H1 (cell line): ENCODE measurements at regions not wholly inside any gene's neighbourhood (a gene's known extent, or its start where the extent isn't known, plus 50 kb on each side); places are given as distances from the start of the nearest gene placed in this dataset.

Experiments
- CTCF ChIA-PET: fragments of 300-600 bp; sonication (Branson Sonifier 250); formaldehyde crosslinking; loops from one replicate; lab custom pipeline; 2021; ENCODE audit not compliant: partially characterized antibody; lab: Charles Lee
- POLR2A ChIA-PET: fragments of 300-600 bp; sonication (Branson Sonifier 250); formaldehyde crosslinking; loops from one replicate; lab custom pipeline; 2021; ENCODE audit warnings: inconsistent platforms; ENCODE audit not compliant: partially characterized antibody; lab: Charles Lee
- DNase-seq, 2 experiments: peaks; one replicate each; pipeline versions ENCODE4 v3.0.0 to v3.0.0-alpha.2; 2010 to 2022; ENCODE audit warnings: low spot score in 2 of 2, low read depth in 1 of 2, mixed read lengths in 1 of 2
- FAIRE-seq: peaks from 2 replicates; lab custom pipeline; 2011; peaks lifted over from hg19 to GRCh38; lab: Jason Lieb, UNC
- H2AFZ ChIP-seq: 2 replicates; pipeline ENCODE4 v1.8.1; 2012; ENCODE audit warnings: low read length, inconsistent platforms
- H2AK5ac ChIP-seq: 2 replicates; pipeline ENCODE4 v1.6.1; 2013; ENCODE audit warnings: low read depth, low read length
- H2BK120ac ChIP-seq: replicated peaks from 2 replicates; pipeline ENCODE3; 2013; ENCODE audit warnings: low read depth, low read length, inconsistent platforms
- H2BK12ac ChIP-seq: 2 replicates; pipeline ENCODE4 v1.6.1; 2013; ENCODE audit warnings: low read depth, low read length
- H2BK15ac ChIP-seq: 2 replicates; pipeline ENCODE4 v1.6.1; 2013; ENCODE audit warnings: low read length
- H2BK20ac ChIP-seq: 2 replicates; pipeline ENCODE4 v1.6.1; 2013; ENCODE audit warnings: low read length
- H2BK5ac ChIP-seq: 2 replicates; pipeline ENCODE4 v1.6.1; 2013; ENCODE audit warnings: low read depth, low read length
- H3K14ac ChIP-seq: 2 replicates; pipeline ENCODE4 v1.6.1; 2013; ENCODE audit warnings: inconsistent platforms; ENCODE audit not compliant: insufficient read length
- H3K18ac ChIP-seq: 2 replicates; pipeline ENCODE4 v1.6.1; 2013; ENCODE audit warnings: low read length; ENCODE audit errors: extremely low read depth
- H3K23ac ChIP-seq: 2 replicates; pipeline ENCODE4 v1.6.1; 2013; ENCODE audit warnings: inconsistent platforms; ENCODE audit not compliant: insufficient read length
- H3K23me2 ChIP-seq: 2 replicates; pipeline ENCODE4 v1.6.1; 2013; ENCODE audit warnings: low read depth, low read length
- H3K27ac ChIP-seq: 2 replicates; pipeline ENCODE4 v1.6.1; 2011; ENCODE audit warnings: low read depth, low read length, inconsistent platforms
- H3K27me3 ChIP-seq, 4 experiments: replicated peaks in 1 of 4; 1 replicate in 1 of 4; 2 replicates in 3 of 4; pipeline versions ENCODE4 v1.6.1 to v1.8.1; 2011 to 2013; ENCODE audit warnings: low read length in 3 of 4, mild to moderate bottlenecking in 3 of 4, inconsistent platforms in 2 of 4, mixed read lengths in 2 of 4, moderate library complexity in 1 of 4; ENCODE audit not compliant: control insufficient read depth in 3 of 4, insufficient read depth in 3 of 4; ENCODE audit errors: extremely low read depth in 1 of 4
- H3K36me3 ChIP-seq, 4 experiments: 2 replicates each; pipeline versions ENCODE4 v1.6.1 to v1.8.1; 2011 to 2013; ENCODE audit warnings: mild to moderate bottlenecking in 4 of 4, low read length in 3 of 4, moderate library complexity in 2 of 4, control low read depth in 1 of 4, inconsistent platforms in 1 of 4; ENCODE audit not compliant: insufficient read depth in 4 of 4, control insufficient read depth in 2 of 4
- H3K4ac ChIP-seq: replicated peaks from 2 replicates; pipeline ENCODE3; 2013; ENCODE audit warnings: low read length, low read depth, mixed read lengths, inconsistent platforms; ENCODE audit not compliant: insufficient read length
- H3K4me1 ChIP-seq, 4 experiments: replicated peaks in 1 of 4; 1 replicate in 1 of 4; 2 replicates in 3 of 4; pipeline versions ENCODE4 v1.6.1 to v1.8.1; 2011 to 2013; ENCODE audit warnings: low read length in 3 of 4, inconsistent platforms in 2 of 4, mixed read lengths in 1 of 4; ENCODE audit not compliant: insufficient read depth in 4 of 4, control insufficient read depth in 3 of 4
- H3K4me2 ChIP-seq, 2 experiments: 2 replicates each; pipeline versions ENCODE4 v1.6.1 to v1.8.1; 2011 to 2013; ENCODE audit warnings: low read depth in 2 of 2, low read length in 2 of 2, control low read depth in 1 of 2, inconsistent platforms in 1 of 2, mild to moderate bottlenecking in 1 of 2; ENCODE audit not compliant: insufficient read depth in 1 of 2
- H3K4me3 ChIP-seq, 4 experiments: fragments of 200-600, 300-600 bp in 1 of 4; sonication (generic), shearing (Covaris generic), sonication (Bioruptor Twin) in 1 of 4; 2 replicates each; pipeline versions ENCODE4 v1.5.1 to v1.8.1; 2011 to 2016; ENCODE audit warnings: low read length in 4 of 4, low read depth in 3 of 4, control low read depth in 2 of 4, inconsistent platforms in 2 of 4, mild to moderate bottlenecking in 2 of 4, mixed read lengths in 1 of 4, moderate library complexity in 1 of 4; ENCODE audit not compliant: insufficient read depth in 2 of 4; ENCODE audit errors: extremely low read depth in 1 of 4
- H3K56ac ChIP-seq: replicated peaks from 2 replicates; pipeline ENCODE3; 2013; ENCODE audit warnings: low read depth, mild to moderate bottlenecking, mixed read lengths, low read length, inconsistent platforms; ENCODE audit not compliant: insufficient read length
- H3K79me1 ChIP-seq: 2 replicates; pipeline ENCODE4 v1.6.1; 2013; ENCODE audit warnings: low read depth, low read length, control low read depth
- H3K79me2 ChIP-seq, 2 experiments: 2 replicates each; pipeline versions ENCODE4 v1.6.1 to v1.8.1; 2012 to 2013; ENCODE audit warnings: low read length in 2 of 2, mild to moderate bottlenecking in 2 of 2, inconsistent platforms in 1 of 2; ENCODE audit not compliant: insufficient read depth in 2 of 2, control insufficient read depth in 1 of 2
- H3K9ac ChIP-seq, 4 experiments: replicated peaks in 1 of 4; 1 replicate in 1 of 4; 2 replicates in 3 of 4; pipeline versions ENCODE4 v1.6.1 to v1.8.1; 2011 to 2013; ENCODE audit warnings: low read depth in 3 of 4, low read length in 3 of 4, control low read depth in 2 of 4, mild to moderate bottlenecking in 2 of 4, moderate library complexity in 2 of 4, inconsistent platforms in 1 of 4; ENCODE audit errors: extremely low read depth in 1 of 4
- H3K9me3 ChIP-seq, 2 experiments: 2 replicates each; pipeline versions ENCODE4 v1.6.1 to v1.8.1; 2012 to 2013; ENCODE audit warnings: mild to moderate bottlenecking in 2 of 2, moderate library complexity in 2 of 2, control low read depth in 1 of 2, inconsistent platforms in 1 of 2, low read depth in 1 of 2, low read length in 1 of 2, mixed read lengths in 1 of 2; ENCODE audit not compliant: insufficient read depth in 2 of 2
- H4K20me1 ChIP-seq, 2 experiments: replicated peaks in 1 of 2; 2 replicates each; pipeline versions ENCODE3 to v1.8.1; 2011 to 2013; ENCODE audit warnings: inconsistent platforms in 2 of 2, low read length in 2 of 2, mild to moderate bottlenecking in 1 of 2; ENCODE audit not compliant: insufficient read depth in 2 of 2, control insufficient read depth in 1 of 2
- H4K5ac ChIP-seq: 2 replicates; pipeline ENCODE4 v1.6.1; 2013; ENCODE audit warnings: low read length, low read depth, mixed read lengths, inconsistent platforms; ENCODE audit not compliant: insufficient read length
- H4K8ac ChIP-seq: 2 replicates; pipeline ENCODE4 v1.8.0; 2013; ENCODE audit warnings: mild to moderate bottlenecking, moderate library complexity, low read length, inconsistent platforms; ENCODE audit not compliant: insufficient read depth; ENCODE audit errors: extremely low read depth
- H4K91ac ChIP-seq: replicated peaks from 2 replicates; pipeline ENCODE3; 2013; ENCODE audit warnings: low read length, mixed read lengths, inconsistent platforms; ENCODE audit not compliant: insufficient read length
- BACH1 ChIP-seq: IDR thresholded peaks from 2 replicates; pipeline ENCODE4 v1.6.1; 2012; ENCODE audit warnings: low read length, improper control_type of control experiment
- KDM4A ChIP-seq: IDR thresholded peaks from one replicate; pipeline ENCODE4 v1.7.1; 2012; ENCODE audit warnings: low read depth, mild to moderate bottlenecking, moderate library complexity, low read length, inconsistent platforms; ENCODE audit not compliant: severe bottlenecking
- RFX5 ChIP-seq: IDR thresholded peaks from 2 replicates; pipeline ENCODE4 v1.6.1; 2011; ENCODE audit warnings: low read depth, low read length, improper control_type of control experiment, borderline replicate concordance
- RXRA ChIP-seq: IDR thresholded peaks from 2 replicates; pipeline ENCODE4 v1.6.1; 2011; ENCODE audit warnings: low read depth, mild to moderate bottlenecking, low read length, moderate library complexity; ENCODE audit not compliant: insufficient read depth
- SIX5 ChIP-seq: IDR thresholded peaks from 2 replicates; pipeline ENCODE4 v1.6.1; 2011; ENCODE audit warnings: mild to moderate bottlenecking, low read depth, low read length
- TBP ChIP-seq: IDR thresholded peaks from 2 replicates; pipeline ENCODE4 v1.6.1; 2011; ENCODE audit warnings: low read depth, low read length, improper control_type of control experiment
- WGBS, 2 experiments: shearing (Covaris generic) in 1 of 2; methylation state at CpG; one replicate each; pipeline versions ENCODE4 v1.1.6 to v1.1.7; 2013 to 2015; ENCODE audit warnings: low lambda C conversion rate in 2 of 2, mixed read lengths in 2 of 2, inconsistent platforms in 1 of 2, low coverage in 1 of 2, missing lambda C conversion rate in 1 of 2; ENCODE audit not compliant: insufficient replicate concordance in 2 of 2, insufficient coverage in 1 of 2, insufficient read length in 1 of 2; ENCODE audit errors: extremely low coverage in 1 of 2, missing lambda C conversion rate in 1 of 2; 5-methylcytosine and 5-hydroxymethylcytosine counted together

- Histone ChIP-seq H3K9me3 (no peaks in the 10 kb centered on the region), H2BK12ac (no peak overlapping the region), H3K23me2 (peaks cover 4% of the 10 kb centered on the region; the same call in 1 of the 2 replicates), H3K4me3 (no peak overlapping the region), H4K91ac (no peak overlapping the region), H3K14ac (no peak overlapping the region), H3K23ac (no peak overlapping the region), H3K56ac (no peak overlapping the region), H2BK15ac (no peak overlapping the region), H4K8ac (no peak overlapping the region), H3K9ac (no peak overlapping the region), H3K79me2 (no peaks in the 10 kb centered on the region), H3K36me3 (no peaks in the 10 kb centered on the region; a peak in 2 of 8 replicates), H2BK120ac (no peak overlapping the region), H4K5ac (no peak overlapping the region), H3K27ac (no peak overlapping the region), H2BK20ac (no peak overlapping the region), H2AK5ac (no peak overlapping the region), H3K18ac (no peak overlapping the region), H3K79me1 (no peaks in the 10 kb centered on the region), H3K4ac (no peak overlapping the region), H2AFZ (no peak overlapping the region), H3K27me3 (no peaks in the 10 kb centered on the region), H3K4me1 (no peaks in the 10 kb centered on the region), H4K20me1 (no peaks in the 10 kb centered on the region), H2BK5ac (no peak overlapping the region), H3K4me2 (no peak overlapping the region)
- 85% methylated on average over 4 of the region's 4 CpGs; no CpG with 5 or more reads in 1 of the 2 experiments for WGBS, 2 experiments
- DNase-seq (no peak), FAIRE-seq (no peak)
- ChIA-PET CTCF (no interaction called here), POLR2A (no interaction called here)
- TF ChIP-seq RFX5 (no peak), KDM4A (no peak), RXRA (no peak), TBP (no peak), SIX5 (no peak), BACH1 (no peak)
Measured at GRCh38 chr16:54564841-54565240, 278.3 kb upstream of the IRX3 start.
